ENCODE measurements at regions not wholly inside any gene's neighbourhood (a gene's known extent, or its start where the extent isn't known, plus 50 kb on each side); places are given as distances from the start of the nearest gene placed in this dataset.

DNA sequence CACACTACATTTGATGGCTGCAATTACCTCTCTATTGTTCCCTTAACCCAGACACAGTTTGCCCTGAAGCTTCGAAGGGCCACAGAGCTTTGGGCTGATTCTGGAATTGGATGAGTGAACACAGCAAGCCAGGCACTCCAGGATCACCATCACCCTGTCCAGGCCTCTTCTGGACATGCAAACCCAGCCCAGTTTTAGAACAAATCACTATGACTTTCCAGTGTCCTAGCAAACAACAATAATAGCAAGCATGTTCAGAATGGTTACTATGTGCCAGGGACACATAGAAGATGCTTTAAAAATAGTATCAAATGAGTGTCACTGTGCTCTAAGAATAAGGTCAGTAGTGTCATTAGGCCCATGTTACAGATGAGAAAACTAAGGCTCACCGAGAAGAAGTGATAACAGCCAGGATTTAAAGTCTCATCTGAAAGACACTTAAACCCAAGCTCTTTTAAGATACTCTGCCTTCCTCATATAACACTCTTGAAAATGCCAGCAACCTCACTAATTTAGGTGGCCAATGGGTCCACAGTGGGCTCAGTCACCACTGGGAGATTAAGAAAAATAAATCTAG, 191.7 kb upstream of the STK17B start:
- no peak for DNase-seq

DNA sequence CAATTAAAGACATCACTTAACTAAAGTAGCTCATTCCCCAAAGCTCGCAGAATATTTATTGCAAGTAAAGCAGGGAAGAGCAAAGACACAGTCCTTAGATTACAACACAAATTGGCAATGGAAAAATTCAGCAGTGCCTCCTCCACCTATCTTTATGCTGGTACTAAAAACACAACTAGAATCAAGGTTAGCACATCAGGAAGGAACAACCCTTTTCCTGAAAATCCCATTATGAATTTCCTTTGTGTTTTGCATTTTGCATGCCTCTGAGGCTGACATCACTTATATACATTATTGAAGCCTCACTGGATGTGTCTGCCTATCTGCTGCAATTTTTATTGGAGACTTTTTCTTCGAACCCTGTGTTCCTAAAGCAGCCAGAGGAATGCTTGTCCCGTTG, 193.8 kb upstream of the STK17B start:
- no peak for DNase-seq

DNA sequence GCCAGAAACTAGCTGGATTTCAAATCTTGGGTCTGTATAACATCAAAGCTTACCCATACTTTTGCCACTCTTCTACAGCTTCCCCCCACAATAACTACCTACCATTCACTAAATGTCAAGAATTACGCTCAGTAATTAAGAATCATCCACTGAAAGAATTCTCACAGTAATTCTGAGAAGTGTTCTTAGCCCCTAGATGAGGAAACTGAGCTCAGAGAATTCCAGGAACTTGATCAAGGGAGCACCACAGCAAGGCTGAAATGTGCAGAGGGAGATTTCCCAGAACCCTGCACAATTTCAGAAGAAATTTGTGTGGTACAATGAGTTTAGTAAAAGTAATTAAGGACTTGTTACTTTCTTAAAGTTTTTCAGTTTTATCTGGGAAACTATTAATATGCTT, 194.5 kb upstream of the STK17B start:
- DNase-seq, result no peak

DNA sequence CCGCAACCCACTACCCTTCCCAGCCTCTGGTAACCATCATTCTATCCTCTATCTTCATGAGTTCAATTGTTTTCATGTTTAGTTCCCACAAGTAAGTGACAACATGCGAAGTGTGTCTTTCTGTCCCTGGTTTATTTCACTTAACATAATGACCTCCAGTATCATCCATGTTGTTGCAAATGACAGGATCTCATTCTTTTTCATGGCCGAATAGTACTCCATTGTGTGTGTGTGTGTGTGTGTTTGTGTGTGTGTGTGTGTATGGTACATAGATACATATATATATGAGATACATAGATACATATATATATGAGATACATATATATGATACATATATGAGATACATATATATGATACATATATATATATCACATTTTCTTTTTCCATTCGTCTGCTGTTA, 196.3 kb upstream of the STK17B start:
- DNase-seq, result no peak

DNA sequence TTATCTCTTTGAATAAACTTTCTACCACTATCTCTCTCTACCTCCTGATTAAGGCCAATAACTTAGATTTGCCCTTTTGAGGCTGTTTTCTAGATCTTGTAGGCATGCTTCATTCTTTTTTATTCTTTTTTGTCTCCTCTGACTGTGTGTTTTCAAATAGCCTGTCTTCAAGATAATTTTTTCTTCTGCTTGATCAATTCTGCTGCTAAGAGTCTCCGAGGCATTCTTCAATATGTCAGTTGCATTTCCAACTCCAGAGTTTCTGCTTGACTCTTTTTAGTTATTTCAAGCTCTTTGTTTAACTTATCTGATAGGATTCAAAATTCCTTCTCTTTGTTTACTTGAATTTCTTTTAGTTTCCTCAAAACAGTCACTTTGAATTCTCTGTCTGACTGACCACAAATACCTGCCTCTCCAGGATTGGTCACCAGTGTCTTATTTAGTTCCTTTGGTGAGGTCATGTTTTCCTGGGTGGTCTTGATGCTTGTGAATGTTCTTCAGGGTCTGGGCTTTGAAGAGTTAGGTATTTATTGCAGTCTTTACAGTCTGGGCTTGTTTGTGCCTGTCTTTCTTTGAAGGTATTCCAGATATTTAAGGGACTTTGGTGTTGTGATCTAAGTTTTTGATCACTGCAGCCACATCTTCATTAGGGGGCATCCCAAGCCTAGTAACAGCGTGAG, 197.3 kb upstream of the STK17B start:
- DNase-seq, result no peak

DNA sequence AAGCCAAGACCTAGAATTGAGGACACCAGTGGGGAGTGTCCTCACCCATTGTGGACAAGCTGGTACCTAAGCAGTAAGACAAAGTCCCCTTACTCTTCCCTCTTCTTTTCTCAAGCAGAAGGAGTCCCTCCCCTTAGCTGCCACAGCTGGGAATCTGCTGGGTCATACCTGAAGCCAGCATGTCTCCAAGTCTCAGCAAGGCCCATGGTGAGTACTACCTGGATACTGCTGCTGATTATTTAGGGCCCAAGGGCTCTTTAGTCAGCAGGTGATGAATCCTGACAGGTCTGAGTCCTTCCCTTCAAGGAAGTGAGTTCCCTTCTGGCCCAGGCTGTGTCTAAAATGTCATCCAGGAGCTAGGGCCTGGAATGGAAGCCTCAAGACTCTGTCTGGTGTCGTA, 198.6 kb upstream of the STK17B start:
- DNase-seq, result no peak

DNA sequence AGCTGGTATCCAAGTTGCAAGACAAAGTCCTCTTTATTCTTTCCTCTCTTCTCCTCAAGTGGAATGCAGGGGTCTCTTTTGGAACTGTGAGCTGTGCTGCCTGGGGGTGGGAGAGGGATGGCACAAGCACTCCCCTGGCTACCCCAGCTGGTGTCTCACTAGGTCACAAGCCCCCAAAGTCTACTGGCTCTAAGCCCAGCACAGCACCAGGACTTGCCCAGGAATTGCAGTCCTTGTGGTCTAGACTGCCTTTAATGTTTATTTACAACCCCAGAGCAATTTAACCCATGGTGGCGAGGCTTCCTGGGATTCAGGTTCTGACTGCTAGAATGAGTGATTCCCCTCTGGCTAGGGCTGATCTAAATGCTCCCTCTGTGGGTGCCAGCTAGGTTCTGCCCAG, 199.0 kb upstream of the STK17B start:
- DNase-seq, result no peak

DNA sequence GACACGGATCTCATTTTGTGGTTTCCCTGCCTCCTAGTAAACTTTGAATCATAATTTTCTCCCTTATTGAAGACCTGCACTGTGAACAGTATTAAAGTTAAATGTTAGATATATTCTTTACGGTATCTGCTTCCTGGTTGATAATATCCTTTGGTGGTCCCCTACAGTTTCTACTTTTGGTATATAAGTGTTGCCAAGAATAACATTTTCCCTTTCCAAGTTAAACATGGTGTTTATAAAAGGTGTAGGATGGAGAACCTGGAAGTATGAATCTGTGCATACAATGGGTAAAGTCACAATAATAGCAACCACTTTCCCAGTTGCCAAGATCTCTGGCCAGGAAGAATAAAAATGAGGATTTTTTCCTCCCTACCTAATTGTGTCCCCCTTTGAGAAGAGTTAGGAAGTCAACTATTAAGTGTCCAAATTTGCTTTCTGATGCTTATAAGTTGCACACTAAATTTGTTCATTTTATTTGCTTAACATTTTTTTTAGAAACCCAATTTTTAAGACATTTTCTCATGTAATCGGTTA, 201.0 kb upstream of the STK17B start:
- DNase-seq, result no peak

DNA sequence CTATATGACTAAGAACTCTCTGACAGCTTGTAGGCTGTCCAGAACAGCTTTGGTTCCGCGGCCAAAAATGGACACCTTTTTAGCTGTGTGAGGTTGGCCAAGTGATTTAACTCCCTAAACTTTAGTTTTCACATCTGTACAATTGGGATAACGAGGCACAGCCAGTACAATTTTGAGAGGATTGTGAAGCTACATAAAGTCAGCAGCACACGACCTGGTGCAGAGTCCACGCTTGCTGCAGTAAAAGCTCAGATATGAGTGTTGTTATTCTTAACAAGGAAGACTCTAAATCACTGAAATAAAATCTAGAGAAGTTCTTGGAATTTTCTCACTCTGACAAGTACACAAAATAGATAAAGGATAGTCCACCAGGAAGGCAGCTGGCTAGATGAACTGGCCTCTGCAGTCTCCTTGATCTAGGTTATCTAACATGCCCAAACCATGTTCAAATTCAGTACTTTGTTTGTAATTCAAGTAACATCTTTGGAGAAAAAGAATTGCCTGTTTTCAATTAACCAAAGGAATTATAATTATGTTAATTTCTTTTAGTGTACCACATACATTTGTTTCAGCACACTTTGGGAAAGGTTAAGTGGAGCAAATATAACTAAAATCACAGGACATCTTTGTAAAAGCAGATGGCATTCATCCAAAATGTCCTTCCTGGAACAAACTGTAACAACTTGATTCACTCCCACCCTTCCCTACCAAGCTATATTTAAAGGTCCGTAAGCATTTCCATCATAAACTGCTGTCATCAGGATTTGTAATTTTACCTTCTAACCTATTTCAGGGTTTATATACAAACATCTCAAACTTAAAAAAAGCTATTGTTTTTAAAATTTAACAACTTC, 201.7 kb upstream of the STK17B start:
- no peak for DNase-seq

DNA sequence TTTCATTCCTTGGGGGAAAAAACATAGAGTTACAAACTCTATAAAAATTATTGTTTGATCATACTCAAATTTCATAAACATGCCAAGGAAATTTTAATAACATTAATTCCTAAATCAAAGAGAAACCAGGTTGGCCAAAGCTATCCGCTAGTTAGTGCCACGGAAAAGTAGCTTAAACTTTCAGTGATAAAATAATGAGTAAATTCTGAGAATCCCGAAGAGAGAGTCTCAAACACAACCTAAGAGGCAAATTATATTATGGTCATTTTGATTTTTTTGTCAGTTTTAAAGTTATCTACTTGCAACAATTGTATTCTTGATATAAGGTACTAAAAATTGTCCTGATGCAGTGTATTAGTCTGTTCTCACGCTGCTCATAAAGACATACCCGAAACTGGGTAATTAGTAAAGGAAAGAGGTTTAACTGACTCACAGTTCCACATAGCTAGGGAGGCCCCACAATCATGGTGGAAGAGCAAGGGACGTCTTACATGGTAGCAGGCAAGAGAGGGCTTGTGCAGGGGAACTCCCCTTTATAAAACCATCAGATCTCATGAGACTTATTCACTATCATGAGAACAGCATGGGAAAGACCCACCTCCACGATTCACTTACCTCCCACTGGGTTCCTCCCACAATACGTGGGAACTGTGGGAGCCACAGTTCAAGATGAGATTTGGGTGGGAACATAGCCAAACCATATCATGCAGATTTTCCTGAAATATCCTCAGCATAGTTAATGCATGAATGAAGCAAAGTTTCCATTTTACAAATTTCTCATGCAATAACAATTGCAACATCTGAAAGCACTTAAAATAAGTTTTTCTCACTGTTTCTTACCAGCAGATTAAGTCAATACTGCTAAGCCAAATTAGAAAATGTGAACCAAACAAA, 205.9 kb upstream of the STK17B start:
- no peak for DNase-seq

DNA sequence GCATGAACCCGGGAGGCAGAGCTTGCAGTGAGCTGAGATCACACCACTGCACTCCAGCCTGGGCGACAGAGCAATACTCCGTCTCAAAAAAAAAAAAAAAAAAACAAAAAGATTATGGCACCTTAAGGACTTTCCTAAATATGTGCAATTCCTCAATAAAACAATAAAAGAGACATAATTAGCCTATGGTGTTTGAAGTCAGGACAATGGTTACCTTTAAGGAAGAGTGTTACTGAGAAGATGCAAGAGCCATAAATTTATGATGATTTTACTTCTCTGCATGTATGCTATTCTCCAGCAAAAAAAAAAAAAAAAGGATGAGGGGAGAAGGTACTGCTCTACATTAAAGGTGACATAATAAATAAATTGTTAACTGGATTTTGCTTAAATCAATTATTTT, 208.2 kb upstream of the STK17B start:
- DNase-seq, result no peak

DNA sequence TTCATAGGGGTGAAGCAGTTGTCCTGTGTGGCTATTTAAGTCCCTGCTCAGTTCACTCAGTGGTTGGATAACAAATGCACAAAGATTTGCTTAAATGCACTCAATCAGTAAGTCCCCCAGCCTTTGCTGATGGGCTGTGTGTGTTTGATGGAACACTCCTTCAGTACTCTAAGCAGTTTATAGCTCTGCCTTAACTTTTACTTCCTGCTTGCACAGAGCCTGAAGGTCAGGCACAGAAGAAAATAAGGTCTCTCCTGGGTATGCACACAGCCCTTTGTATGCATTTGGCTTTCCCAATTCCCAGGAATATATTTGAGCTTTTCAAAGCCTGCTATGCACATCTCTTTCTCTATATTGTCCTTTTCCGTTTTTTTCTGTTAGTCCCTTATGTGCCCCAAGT, 208.7 kb upstream of the STK17B start:
- no peak for DNase-seq

DNA sequence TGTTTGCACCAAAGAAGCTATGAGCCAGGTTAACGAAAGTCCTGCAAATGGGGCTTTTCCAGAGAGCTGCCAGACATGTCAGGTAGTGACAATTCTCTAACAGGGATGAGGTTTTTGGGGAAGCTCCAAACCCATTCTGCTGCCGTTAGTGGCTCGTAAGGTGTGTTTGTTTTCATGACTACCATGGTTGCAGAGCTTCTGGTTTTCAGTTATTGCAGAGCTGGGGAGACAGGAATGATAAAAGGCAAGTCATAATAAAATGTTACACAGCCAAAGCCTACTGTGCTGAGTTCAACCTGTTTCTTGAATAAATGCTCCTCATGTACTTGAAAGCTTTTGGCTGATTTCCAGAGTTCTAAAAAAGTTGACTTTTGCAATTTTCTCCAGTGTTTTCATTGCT, 209.2 kb upstream of the STK17B start:
- no peak for DNase-seq

DNA sequence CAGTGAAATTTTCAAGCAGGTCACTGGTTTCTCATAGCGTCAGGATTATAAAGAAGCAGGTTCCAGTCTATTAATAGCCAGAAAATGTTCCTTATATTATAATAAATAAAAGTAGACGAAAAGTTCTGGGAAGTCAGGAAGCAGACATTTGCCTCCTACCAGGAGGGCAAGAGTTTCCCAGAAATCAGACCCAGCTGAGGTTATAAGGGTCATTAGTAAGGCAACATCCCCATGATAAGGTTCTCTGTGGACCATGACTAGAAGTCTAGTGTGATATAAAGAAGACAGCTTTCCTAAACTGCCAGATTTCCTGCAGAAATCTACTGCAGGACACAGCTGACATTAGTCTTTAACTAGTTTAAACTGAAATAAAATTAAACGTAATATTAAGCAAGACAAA, 210.1 kb upstream of the STK17B start:
- no peak for DNase-seq

DNA sequence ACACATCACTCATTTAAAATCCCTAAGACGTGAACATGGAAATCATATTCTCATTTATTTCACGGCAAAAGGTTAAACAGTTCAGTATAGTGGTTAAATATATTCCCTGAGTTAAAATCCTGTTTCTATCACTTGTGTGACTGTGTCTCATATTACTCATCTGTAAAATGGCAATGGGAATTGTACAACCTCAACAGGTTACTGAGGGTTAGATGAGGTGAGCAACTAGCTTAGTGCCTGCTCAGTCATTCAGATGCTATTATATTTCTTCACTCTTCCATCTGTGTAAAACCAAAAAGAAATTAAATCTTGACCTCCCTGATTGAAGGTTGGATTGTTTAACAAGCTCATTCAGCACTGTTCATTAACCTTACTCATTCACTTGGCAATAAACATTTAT, 212.4 kb upstream of the STK17B start:
- DNase-seq, result no peak

DNA sequence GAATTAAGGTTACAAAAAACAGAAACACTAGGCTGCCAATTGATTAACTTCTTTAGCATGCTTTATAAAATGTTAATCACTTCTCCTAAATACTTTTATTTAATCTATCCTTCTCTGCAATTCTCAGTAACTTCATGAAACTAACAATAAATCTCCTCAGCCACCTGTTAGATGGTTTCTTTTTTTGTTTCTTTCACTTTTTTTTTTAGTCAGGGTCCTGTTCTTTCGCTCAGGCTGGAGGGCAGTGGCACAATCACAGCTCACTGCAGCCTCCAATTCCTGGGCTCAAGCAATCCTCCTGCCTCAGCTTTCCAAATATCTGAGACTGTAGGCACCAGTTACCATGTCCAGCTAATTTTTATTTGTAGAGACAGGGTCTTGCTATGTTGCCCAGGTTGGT, 213.4 kb upstream of the STK17B start:
- DNase-seq, result no peak

DNA sequence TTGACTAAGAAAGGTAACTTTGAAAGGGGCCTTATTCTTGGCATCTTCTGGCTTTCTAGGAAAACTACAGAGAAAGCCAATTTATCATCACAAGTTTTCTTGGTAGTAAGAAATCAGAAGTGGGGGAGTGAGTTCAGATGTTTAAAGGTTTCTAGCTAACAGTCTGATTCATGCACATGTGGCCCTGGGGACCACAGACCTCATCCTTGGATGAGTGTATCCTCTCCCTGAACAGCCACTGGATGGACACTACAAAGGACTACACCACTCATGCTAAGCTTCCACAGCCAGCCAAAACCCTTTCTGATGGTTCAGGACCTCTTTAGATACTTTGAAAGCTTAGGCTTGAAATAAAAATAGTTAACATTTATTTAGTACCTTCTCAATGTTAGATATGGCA, 218.3 kb upstream of the STK17B start:
- DNase-seq, result no peak

DNA sequence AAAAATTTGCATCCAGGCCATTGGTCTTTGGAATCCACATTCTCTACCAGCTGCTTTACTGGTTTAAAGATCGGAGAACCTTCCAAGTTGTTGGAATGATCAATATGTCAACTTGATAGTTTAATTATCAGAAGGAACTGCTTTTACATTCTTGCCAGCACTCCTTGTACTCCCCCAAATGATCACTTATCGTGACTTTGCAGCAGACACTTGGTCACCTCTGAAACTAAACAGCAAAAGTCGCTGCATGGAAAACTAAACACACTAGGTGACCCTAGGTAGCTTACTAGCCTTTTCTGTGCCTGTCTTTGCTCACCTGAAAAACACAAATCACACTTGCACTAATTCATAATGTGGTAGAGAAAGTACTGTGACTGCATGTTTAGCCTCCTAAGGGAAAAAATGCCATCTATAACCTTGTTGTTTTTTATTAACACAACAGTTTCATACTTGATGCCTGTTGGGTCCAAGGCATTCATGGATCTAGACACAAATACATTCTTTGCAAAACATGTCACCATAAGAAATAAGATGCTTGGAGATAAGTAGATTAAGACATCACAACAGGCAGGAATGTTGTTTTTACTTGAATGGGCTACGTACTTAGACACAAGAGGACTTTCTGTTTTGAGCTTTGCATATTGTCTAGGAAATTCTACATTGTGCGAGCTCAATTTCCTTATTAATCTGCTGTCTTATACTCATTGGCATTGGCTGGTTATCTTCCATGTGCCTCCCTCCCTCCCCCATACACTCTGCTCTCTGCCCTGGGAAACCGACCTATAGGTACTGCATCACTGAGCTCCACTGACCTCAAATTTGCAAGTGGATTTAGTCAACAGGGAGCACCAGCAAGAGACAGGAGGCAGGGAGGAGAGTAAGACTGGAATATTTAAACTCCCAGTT, 219.1 kb upstream of the STK17B start:
- no peak for DNase-seq

DNA sequence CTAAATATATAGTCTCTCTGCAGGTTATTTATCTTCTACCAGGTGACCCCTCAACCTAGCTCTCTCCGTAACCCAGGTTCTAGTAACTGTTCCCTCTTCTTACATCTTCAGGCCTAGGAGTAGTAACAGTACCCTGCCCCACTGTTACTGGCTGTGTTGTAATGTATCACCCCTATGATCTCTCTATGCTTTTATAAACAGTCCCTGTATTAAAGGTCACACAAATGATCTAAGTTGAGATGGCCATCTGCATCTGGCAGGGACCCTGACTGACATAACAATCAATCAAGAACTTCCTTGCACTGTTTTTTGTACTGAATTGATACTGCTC, 219.7 kb upstream of the STK17B start:
- DNase-seq, result no peak

DNA sequence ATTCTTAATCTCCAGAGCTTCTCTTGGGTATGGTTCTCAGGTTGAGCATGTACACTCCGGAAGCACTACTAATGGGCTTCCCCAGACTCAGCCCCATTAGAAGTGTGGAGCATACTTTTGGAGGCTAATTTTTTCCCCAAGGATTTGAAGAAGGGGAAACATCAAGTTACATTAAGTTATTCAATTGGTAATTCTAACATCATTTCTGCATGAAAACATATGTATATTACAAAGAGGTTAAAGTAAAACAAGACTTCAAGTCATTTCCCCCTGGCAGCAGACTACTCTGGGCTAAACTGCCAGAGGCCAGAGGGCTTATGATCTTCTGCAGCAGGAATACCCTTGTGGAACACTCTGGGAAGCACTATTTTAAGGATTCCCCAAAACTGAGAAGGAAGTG, 227.7 kb upstream of the STK17B start:
- DNase-seq, result no peak

DNA sequence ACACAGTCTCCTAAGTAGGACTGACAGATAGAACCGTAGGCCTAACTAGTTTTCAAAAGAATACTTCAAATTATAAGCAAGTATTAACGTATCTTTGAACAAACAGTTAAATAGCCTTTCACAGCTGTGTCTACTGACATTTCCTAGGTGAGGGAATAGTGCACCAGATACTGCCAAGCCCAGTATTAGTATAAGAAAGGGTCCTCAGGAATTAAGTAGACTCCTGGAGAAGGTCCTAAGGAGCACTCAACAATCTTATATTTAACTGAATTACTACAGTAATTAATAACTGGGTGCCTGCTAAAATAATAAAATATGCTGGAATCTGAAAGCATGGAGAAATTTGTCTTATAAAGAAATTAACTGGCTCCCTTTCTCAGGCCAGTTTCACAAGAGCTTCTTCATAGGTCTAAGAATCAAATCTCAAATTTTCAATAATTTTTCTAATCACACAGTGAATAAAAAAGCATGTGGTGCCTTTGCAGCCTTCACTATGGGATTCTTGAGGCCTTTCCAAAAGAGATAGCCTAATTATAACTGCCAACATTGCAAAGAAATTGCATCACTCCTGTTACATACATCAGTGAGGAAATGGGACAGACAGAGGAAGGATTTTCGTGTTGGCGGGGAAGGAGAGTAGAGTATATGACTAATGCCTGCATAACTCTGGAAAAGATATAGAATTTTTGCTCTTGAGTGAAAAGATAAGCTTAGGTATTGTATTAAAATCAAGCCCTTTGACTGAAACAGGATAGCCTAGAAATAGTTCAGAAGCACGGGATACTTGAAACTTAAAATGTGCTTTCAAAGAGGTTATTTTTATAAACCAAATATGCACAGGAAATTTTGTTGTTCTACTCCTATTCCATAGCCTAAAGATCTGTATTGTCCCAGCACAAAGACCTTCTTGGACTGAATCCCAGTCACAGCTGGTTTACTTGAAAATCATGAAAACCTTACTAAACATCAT, 228.6 kb upstream of the STK17B start:
- no peak for DNase-seq
